PC-3 (cell line): ENCODE measurements at regions not wholly inside any gene's neighbourhood (a gene's known extent, or its start where the extent isn't known, plus 50 kb on each side); places are given as distances from the start of the nearest gene placed in this dataset.

Experiments used
- ATAC-seq: fragments of 200-7000 bp; cut with Tn5 transposase; 2 replicates; pipeline ENCODE4 v1.9.1; 2020; ENCODE audit warnings: mild to moderate bottlenecking, moderate library complexity
- BruUV-seq: library from RNA; stranded (reverse); fragments of 400-500 nt; replicated peaks from 2 replicates; lab custom pipeline; 2021; lab: Mats Ljungman, UMichigan
- CTCF ChIA-PET: fragments of 300-600 bp; sonication (Branson Sonifier 250); formaldehyde crosslinking; loops from one replicate; lab custom pipeline; 2022; ENCODE audit warnings: antibody characterized with exemption; lab: Charles Lee
- POLR2A ChIA-PET: fragments of 300-600 bp; sonication (Branson Sonifier 250); formaldehyde crosslinking; loops from one replicate; lab custom pipeline; 2022; ENCODE audit warnings: antibody characterized with exemption; ENCODE audit not compliant: unreplicated experiment; lab: Charles Lee
- DNase-seq: peaks from one replicate; pipeline ENCODE4 v3.0.0-alpha.2; 2015
- H2AFZ ChIP-seq: fragments of 300-600 bp; sonication (generic); 2 replicates; pipeline ENCODE4 v1.6.0; 2016; ENCODE audit warnings: antibody characterized with exemption, low read length
- H3F3A ChIP-seq: fragments of 300-600 bp; sonication (generic); one replicate; pipeline ENCODE4 v1.6.0; 2017; ENCODE audit warnings: antibody characterized with exemption, low read length, control low read depth, mild to moderate bottlenecking; ENCODE audit not compliant: unreplicated experiment
- H3K27ac ChIP-seq: fragments of 300-600 bp; sonication (generic); 2 replicates; pipeline ENCODE4 v1.5.1; 2016; ENCODE audit warnings: mild to moderate bottlenecking, low read length
- H3K27me3 ChIP-seq: fragments of 300-600 bp; sonication (generic); 2 replicates; pipeline ENCODE4 v1.6.1; 2016; ENCODE audit warnings: low read length, mixed read lengths
- H3K36me3 ChIP-seq: fragments of 300-600 bp; sonication (generic); 2 replicates; pipeline ENCODE4 v1.6.1; 2016; ENCODE audit warnings: low read depth, mixed run types, low read length, mixed read lengths
- H3K4me1 ChIP-seq: fragments of 300-600 bp; sonication (generic); 2 replicates; pipeline ENCODE4 v1.5.1; 2016; ENCODE audit warnings: low read length; ENCODE audit not compliant: insufficient read depth
- H3K4me2 ChIP-seq: fragments of 300-600 bp; sonication (generic); 2 replicates; pipeline ENCODE4 v1.6.0; 2016; ENCODE audit warnings: low read length
- H3K4me3 ChIP-seq: fragments of 300-600 bp; sonication (generic); 2 replicates; pipeline ENCODE4 v1.5.1; 2016; ENCODE audit warnings: mild to moderate bottlenecking, low read length, mixed read lengths
- H3K79me2 ChIP-seq: fragments of 300-600 bp; sonication (generic); 2 replicates; pipeline ENCODE4 v1.6.1; 2017; ENCODE audit warnings: low read length, mixed read lengths
- H3K9ac ChIP-seq: fragments of 300-600 bp; sonication (generic); 2 replicates; pipeline ENCODE4 v1.6.0; 2016; ENCODE audit warnings: mild to moderate bottlenecking, low read length
- H3K9me2 ChIP-seq: fragments of 300-600 bp; sonication (generic); replicated peaks from 2 replicates; pipeline ENCODE4 v1.6.1; 2016; ENCODE audit warnings: mixed run types, low read length, mixed read lengths
- H3K9me3 ChIP-seq: fragments of 300-600 bp; sonication (generic); 2 replicates; pipeline ENCODE4 v1.6.1; 2016; ENCODE audit warnings: low read length, mixed read lengths
- H4K20me1 ChIP-seq: fragments of 300-600 bp; sonication (generic); 2 replicates; pipeline ENCODE4 v1.6.1; 2016; ENCODE audit warnings: low read length, mixed read lengths
- EZH2 ChIP-seq: fragments of 300-600 bp; sonication (generic); IDR thresholded peaks from one replicate; pipeline ENCODE4 v1.6.1; 2017; ENCODE audit warnings: antibody characterized with exemption, mild to moderate bottlenecking, low read length; ENCODE audit not compliant: unreplicated experiment
- EZH2phosphoT487 ChIP-seq: fragments of 300-600 bp; sonication (generic); IDR thresholded peaks from 2 replicates; pipeline ENCODE4 v1.6.1; 2018; ENCODE audit warnings: mild to moderate bottlenecking, antibody characterized with exemption, low read length, borderline replicate concordance
- intact Hi-C: fragments of 100-400 bp; cut with micrococcal nuclease; formaldehyde crosslinking; loops from 2 replicates; pipeline ENCODE4 v1.9.0; 2023
- TF ChIP-seq, protein P1 (sequence below): fragments of 300-600 bp; sonication (generic); conservative IDR thresholded peaks from 2 replicates; pipeline ENCODE4 v1.5.1; 2017; ENCODE audit warnings: antibody characterized with exemption, low read depth, mild to moderate bottlenecking, low read length

DNA sequence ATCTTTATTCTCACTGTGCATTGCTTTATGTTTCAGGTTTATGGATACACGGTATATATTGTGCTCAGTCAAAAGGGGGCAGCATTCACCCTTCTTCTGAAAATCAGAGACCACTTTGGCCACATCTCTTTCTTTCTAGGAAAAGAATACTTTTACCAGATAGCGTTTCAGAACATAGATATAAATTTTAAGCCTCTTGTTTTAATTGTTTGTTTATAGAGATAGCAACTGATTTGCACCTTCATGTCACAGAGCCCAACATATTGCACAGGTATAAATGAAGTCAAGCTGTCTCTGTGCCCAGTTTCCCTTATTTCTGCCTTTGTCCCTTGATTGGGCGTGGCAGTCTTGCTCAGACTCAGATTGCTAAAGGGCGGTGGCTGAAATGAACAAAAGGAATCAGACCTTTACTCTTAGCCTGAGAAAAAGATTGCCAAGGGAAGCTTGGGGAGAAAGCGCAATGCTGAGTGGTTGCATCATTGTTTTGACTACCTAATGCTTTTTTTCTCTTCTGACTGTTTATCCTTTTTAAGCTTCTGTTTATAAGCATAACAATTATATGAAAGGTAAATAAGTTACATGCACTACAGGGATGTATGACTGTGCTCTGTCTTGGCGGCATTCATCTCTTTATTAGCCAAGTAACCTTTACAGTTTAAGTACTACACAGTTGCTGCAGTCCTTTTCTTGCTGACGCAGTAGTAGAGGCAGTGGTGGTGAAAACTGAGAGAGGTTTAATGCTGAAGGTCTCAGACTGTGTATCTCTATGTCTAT lies 70.8 kb upstream of the ZBTB20 start:
- intact Hi-C loops, result loop anchor here (1.0 to 10.0 kb wide), 6 partner anchors 218 to 601 kb away; no protein-coding TSS in a partner anchor
- Histone ChIP-seq H3K9me3 (no peaks in the 10 kb centered on the region), H3K4me3 (no peak overlapping the region; the same call in 1 of the 2 replicates), H3K36me3 (no peaks in the 10 kb centered on the region), H3K9ac (peak overlapping the region; percentile 13; the same call in 1 of the 2 replicates), H3F3A (no peaks in the 10 kb centered on the region), H3K27ac (peak overlapping the region; percentile 17), H3K9me2 (no peaks in the 10 kb centered on the region), H3K79me2 (no peaks in the 10 kb centered on the region), H3K4me2 (peak overlapping the region; percentile 58), H3K27me3 (no peaks in the 10 kb centered on the region), H3K4me1 (peaks cover 10% of the 10 kb centered on the region; the same call in 1 of the 2 replicates), H4K20me1 (no peaks in the 10 kb centered on the region), H2AFZ (peak overlapping the region; percentile 23)
- TF ChIP-seq, protein P1, sequence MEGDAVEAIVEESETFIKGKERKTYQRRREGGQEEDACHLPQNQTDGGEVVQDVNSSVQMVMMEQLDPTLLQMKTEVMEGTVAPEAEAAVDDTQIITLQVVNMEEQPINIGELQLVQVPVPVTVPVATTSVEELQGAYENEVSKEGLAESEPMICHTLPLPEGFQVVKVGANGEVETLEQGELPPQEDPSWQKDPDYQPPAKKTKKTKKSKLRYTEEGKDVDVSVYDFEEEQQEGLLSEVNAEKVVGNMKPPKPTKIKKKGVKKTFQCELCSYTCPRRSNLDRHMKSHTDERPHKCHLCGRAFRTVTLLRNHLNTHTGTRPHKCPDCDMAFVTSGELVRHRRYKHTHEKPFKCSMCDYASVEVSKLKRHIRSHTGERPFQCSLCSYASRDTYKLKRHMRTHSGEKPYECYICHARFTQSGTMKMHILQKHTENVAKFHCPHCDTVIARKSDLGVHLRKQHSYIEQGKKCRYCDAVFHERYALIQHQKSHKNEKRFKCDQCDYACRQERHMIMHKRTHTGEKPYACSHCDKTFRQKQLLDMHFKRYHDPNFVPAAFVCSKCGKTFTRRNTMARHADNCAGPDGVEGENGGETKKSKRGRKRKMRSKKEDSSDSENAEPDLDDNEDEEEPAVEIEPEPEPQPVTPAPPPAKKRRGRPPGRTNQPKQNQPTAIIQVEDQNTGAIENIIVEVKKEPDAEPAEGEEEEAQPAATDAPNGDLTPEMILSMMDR, result peak; percentile 95
- TF ChIP-seq EZH2phosphoT487 (no peak), EZH2 (no peak)
- ChIA-PET CTCF (interaction anchor here (0.6 to 1.8 kb wide), 4 partner anchors 222 to 597 kb away, joined by 3 to 12 read pairs (median 6); no protein-coding TSS in a partner anchor), POLR2A (no interaction called here)
- DNase-seq (peak; percentile 72), ATAC-seq (peak; percentile 86)
- BruUV-seq, result no TSS peak

DNA sequence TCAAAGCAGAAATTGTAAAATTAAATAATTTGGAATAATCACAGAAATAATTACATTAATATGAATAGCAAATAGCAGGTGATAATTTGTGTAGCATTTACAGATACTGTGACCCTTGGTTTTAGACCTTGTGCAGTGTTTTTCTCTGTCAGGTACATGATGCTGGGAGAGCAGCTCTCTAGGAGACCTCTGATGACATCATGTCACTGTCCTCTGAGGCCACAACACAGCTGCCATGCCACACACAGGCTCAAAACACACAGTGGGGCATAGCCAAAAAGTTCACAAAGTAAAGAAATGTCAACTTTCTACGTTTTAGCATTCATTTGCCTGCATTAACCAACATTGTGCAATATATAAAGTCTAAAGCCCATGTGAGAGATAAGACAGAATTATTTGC lies 71.8 kb upstream of the ZBTB20 start:
- H3K9me2 ChIP-seq, result no peaks in the 10 kb centered on the region
- DNase-seq, result no peak
- no peaks in the 10 kb centered on the region for H4K20me1 ChIP-seq
- H3K4me3 ChIP-seq, result no peak overlapping the region
- CTCF ChIA-PET, result interaction anchor here (0.8 to 1.4 kb wide), 2 partner anchors 565 to 596 kb away, joined by 4 to 5 read pairs; no protein-coding TSS in a partner anchor
- H3K4me1 ChIP-seq, result peaks cover 10% of the 10 kb centered on the region; the same call in 1 of the 2 replicates
- H2AFZ ChIP-seq, result no peak overlapping the region
- TF ChIP-seq, protein P1, result no peak
- TF ChIP-seq EZH2, result no peak
- TF ChIP-seq EZH2phosphoT487, result no peak
- no peak overlapping the region for H3K4me2 ChIP-seq
- H3K9me3 ChIP-seq, result no peaks in the 10 kb centered on the region
- POLR2A ChIA-PET, result no interaction called here
- no peaks in the 10 kb centered on the region for H3K27me3 ChIP-seq
- no peaks in the 10 kb centered on the region for H3K79me2 ChIP-seq
- H3K27ac ChIP-seq, result no peak overlapping the region
- ATAC-seq, result no peak
- H3K9ac ChIP-seq, result no peak overlapping the region
- no peaks in the 10 kb centered on the region for H3F3A ChIP-seq
- BruUV-seq, result no TSS peak
- H3K36me3 ChIP-seq, result no peaks in the 10 kb centered on the region
- intact Hi-C loops, result loop anchor here (1.0 to 10.0 kb wide), 3 partner anchors 296 to 600 kb away; no protein-coding TSS in a partner anchor

GRCh38 chr3:115224687-115225086 lies 77.6 kb upstream of the ZBTB20 start:
- TF ChIP-seq, protein P1, result no peak
- TF ChIP-seq EZH2phosphoT487 (no peak), EZH2 (no peak)
- no peaks in the 10 kb centered on the region for H3K79me2 ChIP-seq
- H2AFZ ChIP-seq, result no peak overlapping the region
- no peak overlapping the region for H3K9ac ChIP-seq
- intact Hi-C loops, result no loop called here
- H3K9me3 ChIP-seq, result no peaks in the 10 kb centered on the region
- H3K4me1 ChIP-seq, result peaks cover 7% of the 10 kb centered on the region; the same call in 1 of the 2 replicates
- H3F3A ChIP-seq, result no peaks in the 10 kb centered on the region
- H3K9me2 ChIP-seq, result 0 out of 2 replicates have a peak, but pooled peaks cover 2% of the 10 kb centered on the region
- ChIA-PET POLR2A (no interaction called here), CTCF (no interaction called here)
- H3K4me2 ChIP-seq, result no peak overlapping the region
- BruUV-seq, result no TSS peak
- H4K20me1 ChIP-seq, result no peaks in the 10 kb centered on the region
- no peak for ATAC-seq
- no peaks in the 10 kb centered on the region for H3K27me3 ChIP-seq
- no peak overlapping the region for H3K4me3 ChIP-seq
- no peaks in the 10 kb centered on the region for H3K36me3 ChIP-seq
- no peak for DNase-seq
- no peak overlapping the region for H3K27ac ChIP-seq
